Inflammatory macrophage treated with lipopolysaccharide for 1 hour (primary cell): ENCODE measurements at regions not wholly inside any gene's neighbourhood (a gene's known extent, or its start where the extent isn't known, plus 50 kb on each side); places are given as distances from the start of the nearest gene placed in this dataset.
A peak's percentile ranks its signal among the peaks of the same experiment; 100 is the strongest.
"Not testable (repeated sequence)": the region's sequence is repeated elsewhere in the genome, so short reads cannot be mapped to it uniquely, and the experiment has no call there.

ENCODE experiments used
- DNase-seq, 2 donors: peaks; one replicate each; pipeline ENCODE4 v3.0.0-alpha.2; 2020 to 2022

- no peak for DNase-seq
These were observed 51.1 kb upstream of the NUDT6 start for GRCh38 chr4:122973465-122973864.

- no peak for DNase-seq
These were observed 53.7 kb upstream of the NUDT6 start for GRCh38 chr4:122976111-122976510.

DNA sequence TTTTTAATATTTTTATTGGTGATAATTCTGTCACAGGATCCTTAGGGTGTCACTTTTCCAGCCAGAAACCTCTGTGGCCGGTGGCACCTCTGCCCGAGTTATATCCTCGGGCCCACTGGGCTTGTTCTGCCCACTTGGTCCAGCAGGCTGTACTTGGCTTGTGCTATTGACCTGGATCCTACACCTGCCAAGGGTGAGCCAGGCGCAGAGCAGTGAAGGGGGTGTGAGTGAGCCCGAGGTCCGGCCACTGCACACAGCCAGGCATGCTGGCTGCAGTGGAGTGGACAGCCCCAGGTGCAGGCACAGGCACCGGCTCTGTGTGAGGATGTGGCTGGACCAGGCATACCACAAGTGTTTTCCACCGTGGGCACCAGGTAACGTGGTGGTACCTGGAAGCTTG lies 54.7 kb upstream of the NUDT6 start:
- no peak for DNase-seq

- no peak for DNase-seq
These were observed 55.7 kb upstream of the NUDT6 start for GRCh38 chr4:122978109-122978508.

GRCh38 chr4:122978789-122979188 lies 56.4 kb upstream of the NUDT6 start:
- no peak for DNase-seq

DNA sequence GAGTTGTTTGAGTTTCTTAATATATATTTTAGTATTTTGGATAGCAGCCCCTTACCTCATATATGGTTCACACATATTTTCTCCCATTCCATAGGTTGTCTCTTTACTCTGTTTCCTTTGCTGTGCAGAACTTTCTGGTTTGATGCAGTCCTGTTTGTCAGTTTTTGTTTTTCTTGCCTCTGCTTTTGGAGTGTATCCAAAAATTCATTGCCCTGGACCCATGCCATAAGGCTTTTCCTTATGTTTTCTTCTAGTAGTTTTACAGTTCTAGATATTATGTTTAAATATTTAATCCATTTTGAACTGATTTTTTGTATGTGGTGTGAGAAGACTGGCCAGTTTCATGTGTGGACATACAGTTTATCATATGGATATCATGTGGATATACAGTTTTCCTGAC lies 58.5 kb upstream of the NUDT6 start:
- no peak for DNase-seq

GRCh38 chr4:122988696-122989095 lies 66.3 kb upstream of the NUDT6 start:
- no peak for DNase-seq

- no peak for DNase-seq
These were observed 68.5 kb upstream of the NUDT6 start for GRCh38 chr4:122990891-122991290.

GRCh38 chr4:122992057-122992456 lies 69.7 kb upstream of the NUDT6 start:
- no peak for DNase-seq

DNA sequence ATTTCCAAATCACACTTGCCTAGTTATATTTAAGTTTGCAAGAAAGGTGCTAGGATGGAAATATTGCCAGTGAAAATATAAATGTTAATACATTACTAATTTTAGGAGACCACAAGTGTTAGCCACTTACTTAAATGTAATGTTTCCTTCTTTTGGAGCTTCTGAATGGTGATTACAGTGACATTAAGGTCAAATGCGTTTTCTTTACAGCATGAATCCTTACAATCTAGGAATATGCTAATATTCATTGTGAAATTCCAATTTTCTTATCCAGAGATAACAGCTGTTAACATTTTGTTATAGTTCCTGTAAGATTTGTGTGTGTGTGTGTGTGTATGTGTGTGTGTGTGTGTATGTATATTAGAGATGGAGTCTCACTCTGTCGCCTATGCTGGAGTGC lies 70.2 kb upstream of the NUDT6 start:
- no peak for DNase-seq

GRCh38 chr4:122996350-122996749 lies 74.0 kb upstream of the NUDT6 start:
- no peak for DNase-seq

GRCh38 chr4:122997463-122998101 lies 75.2 kb upstream of the NUDT6 start:
- DNase-seq = peak in 1 of 2 donors; percentile 1

DNA sequence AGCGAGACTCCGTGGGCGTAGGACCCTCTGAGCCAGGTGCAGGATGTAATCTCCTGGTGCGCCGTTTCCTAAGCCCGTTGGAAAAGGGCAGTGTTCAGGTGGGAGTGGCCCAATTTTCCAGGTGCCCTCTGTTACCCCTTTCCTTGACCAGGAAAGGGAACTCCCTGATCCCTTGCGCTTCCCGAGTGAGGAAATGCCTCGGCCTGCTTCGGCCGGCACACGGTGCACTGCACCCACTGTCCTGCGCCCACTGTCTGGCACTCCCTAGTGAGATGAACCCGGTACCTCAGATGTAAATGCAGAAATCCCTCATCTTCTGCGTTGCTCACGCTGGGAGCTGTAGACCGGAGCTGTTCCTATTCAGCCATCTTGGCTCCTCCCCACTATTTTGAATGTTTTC lies 81.7 kb upstream of the NUDT6 start:
- not testable (repeated sequence) for DNase-seq

GRCh38 chr4:123005126-123005525 lies 82.7 kb upstream of the NUDT6 start:
- DNase-seq = not testable (repeated sequence)

DNA sequence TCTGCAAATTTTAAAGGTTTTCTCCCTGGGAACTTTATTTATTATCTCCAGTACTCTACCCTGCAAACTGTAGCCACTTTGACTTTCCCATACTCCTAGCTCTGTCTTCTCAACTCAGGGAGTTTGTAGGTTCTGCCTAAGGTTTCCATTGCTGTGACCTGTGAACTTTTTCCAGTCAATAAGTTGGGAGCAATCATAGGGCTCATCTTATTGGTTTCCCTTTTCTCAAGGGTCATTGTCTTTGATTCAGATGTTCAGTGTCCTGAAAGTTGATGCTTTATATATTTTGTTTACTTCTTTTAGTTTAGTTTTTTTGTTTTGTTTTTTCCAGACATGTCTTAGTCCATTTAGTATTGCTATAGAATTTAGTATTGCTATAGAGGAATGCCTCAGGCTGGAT lies 85.3 kb upstream of the NUDT6 start:
- no peak for DNase-seq

DNA sequence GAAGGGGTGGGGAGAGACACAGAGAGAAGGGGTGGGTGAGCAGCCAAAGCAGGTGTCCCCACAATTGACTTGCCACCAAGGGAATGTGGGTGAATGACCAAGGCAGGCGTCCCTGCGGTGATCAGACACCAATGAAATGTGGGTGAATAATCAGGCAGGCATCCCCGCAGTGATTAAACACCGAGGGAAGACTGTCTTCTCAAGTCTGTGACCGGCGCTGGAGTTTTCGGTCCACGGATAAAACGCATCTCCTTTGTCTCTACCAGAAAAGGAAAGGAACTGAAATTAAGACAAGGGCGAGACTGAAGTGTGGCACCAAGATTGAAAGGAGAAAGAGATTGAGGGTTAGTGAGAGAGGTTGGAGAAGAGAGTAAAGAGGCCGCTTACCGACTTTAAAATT lies 90.0 kb upstream of the NUDT6 start:
- not testable (repeated sequence) for DNase-seq

DNA sequence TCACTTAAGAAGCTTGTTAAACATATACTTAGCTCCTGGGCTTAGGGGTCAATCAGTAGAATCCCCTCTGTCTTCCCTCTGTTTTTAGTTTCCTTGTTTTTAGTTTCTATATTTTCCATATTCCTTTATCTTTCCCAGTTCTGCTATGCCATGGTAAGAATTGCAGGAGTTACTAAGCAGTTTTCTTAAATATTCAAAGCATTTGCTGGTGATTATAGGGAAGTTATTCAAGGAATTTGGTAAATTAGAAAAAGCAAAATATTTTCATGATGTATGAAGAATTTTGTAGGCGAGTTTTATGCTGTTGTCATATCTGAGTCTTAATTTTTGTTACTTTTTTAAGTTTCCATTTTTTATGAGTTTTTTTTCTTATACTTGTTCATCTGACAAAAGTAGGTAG lies 91.6 kb upstream of the NUDT6 start:
- no peak for DNase-seq

GRCh38 chr4:123017078-123017477 lies 94.7 kb upstream of the NUDT6 start:
- DNase-seq = no peak

DNA sequence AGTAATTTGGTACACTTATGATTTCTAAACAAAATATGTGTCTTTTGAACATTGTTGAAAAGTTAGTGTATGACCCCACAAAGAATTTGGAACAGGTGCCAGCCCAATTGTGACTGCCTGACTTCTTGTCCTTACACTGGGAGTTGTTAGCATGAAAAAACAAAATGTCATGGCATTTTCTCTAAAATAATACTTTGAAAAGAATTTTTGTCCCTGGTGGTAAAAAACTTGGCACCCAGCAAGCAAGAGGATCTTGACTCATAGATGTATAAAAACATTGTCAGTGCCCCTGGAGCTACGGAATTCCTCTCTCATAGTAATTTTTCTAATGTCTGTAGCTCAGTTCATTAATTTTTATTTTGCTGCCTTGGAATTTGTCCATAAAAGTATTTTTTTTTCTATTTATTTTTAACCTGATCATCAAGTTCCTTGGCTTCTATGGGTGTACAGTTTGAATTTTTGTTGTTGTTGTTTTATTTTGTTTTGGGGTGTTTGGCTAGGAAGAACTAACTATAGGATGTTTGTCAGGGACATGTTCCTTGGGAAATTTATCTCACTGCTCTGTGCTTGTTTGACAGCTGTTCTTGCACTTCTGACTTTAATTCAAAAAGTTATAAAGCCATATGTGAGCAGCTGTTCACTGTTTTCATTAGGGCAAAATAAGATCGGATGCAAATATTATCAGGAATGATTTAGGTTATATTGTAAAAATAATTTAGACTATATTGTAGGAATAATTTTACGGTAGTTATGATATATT lies 95.4 kb upstream of the NUDT6 start:
- no peak for DNase-seq

GRCh38 chr4:123018396-123018775 lies 96.0 kb upstream of the NUDT6 start:
- no peak for DNase-seq

GRCh38 chr4:123020285-123020684 lies 97.9 kb upstream of the NUDT6 start:
- DNase-seq = no peak

DNA sequence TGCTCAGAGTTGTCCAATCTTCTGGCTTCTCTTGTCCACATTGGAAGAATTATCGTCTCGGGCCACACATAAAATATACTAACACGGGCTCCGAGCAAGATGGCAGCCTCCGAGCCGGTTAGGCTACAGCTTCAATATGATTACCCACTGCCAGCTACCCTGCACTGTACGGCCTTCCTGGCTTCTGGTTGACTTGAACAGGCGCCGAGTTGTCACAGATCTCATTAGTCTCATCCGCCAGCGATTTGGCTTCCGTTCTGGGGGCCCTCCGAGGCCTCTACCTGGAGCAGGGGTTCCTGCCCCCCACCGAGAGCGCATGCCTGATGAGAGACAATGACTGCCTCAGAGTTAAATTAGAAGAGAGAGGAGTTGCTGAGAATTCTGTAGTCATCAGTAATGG lies 101.2 kb upstream of the NUDT6 start:
- DNase-seq = no peak

- no peak for DNase-seq
These were observed 102.3 kb upstream of the NUDT6 start for GRCh38 chr4:123024710-123025109.

DNA sequence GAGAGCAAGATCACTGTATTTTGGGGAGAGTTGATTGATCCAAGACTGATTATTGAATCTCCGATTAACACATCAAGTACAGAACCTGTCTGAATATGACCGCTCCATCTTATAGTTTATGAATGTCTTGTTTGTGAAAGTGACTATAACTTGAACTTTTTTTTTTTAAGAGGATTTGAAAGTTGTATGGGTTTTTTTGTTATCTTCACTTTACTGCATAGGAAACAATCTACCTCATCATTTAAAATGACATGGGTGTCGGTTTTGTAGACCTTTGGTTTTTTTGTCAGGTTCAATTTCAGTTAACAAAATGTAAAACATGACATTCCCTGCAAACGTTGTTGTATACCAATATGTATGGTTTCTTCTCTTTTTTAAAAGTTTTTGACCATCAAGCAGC lies 103.0 kb upstream of the NUDT6 start:
- DNase-seq = no peak

DNA sequence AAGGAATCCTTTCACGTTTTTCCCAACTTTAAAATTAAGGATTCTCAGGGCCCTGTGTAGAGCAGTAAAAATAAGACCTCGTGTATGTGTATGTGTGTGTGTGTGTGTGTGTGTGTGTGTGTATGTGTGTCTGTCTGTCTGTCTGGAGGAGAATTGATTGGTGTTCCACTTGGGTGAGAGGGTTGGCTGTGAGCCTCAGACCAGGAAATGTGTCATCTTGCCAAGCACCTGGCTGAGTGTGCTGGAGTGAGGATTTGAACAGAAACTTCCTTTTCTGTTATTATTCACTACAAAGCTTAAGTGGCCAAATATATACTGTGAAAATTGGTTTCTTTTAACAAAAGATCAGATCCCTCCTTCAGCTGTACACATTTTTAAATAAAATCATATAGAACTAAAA lies 103.6 kb upstream of the NUDT6 start:
- not testable (repeated sequence) for DNase-seq
